Stimulated activated naive CD4-positive, alpha-beta T cell treated with Interleukin-2 at 50 U/mL for 16 hours (primary cell): ENCODE measurements at regions not wholly inside any gene's neighbourhood (a gene's known extent, or its start where the extent isn't known, plus 50 kb on each side); places are given as distances from the start of the nearest gene placed in this dataset.
"Not testable (repeated sequence)": the region's sequence is repeated elsewhere in the genome, so short reads cannot be mapped to it uniquely, and the experiment has no call there.

Experiments
- DNase-seq: peaks from one replicate; lab custom pipeline; 2025; lab: John Stamatoyannopoulos, UW

- no peak for DNase-seq
These were observed 379.4 kb downstream of the ZNF674 start for GRCh38 chrX:46165866-46166265.

- DNase-seq: no peak
These were observed 379.8 kb downstream of the ZNF674 start for GRCh38 chrX:46165411-46165810.

- DNase-seq: no peak
These were observed 392.5 kb downstream of the ZNF674 start for GRCh38 chrX:46152756-46153155.

GRCh38 chrX:46151332-46151731, 393.9 kb downstream of the ZNF674 start:
- DNase-seq: not testable (repeated sequence)

- no peak for DNase-seq
These were observed 400.7 kb downstream of the ZNF674 start for GRCh38 chrX:46144566-46144965.

- no peak for DNase-seq
These were observed 404.9 kb downstream of the ZNF674 start for GRCh38 chrX:46140272-46140671.

GRCh38 chrX:46130247-46130646, 415.0 kb downstream of the ZNF674 start:
- DNase-seq: no peak

GRCh38 chrX:46125111-46125510, 420.1 kb downstream of the ZNF674 start:
- no peak for DNase-seq

- no peak for DNase-seq
These were observed 428.0 kb downstream of the ZNF674 start for GRCh38 chrX:46117234-46117633.

- DNase-seq: not testable (repeated sequence)
These were observed 457.9 kb downstream of the ZNF674 start for GRCh38 chrX:46087310-46087709.

- not testable (repeated sequence) for DNase-seq
These were observed 465.1 kb downstream of the ZNF674 start for GRCh38 chrX:46080121-46080520.

- DNase-seq: no peak
These were observed 472.4 kb downstream of the ZNF674 start for GRCh38 chrX:46072791-46073190.

GRCh38 chrX:46072372-46072771, 472.8 kb downstream of the ZNF674 start:
- DNase-seq: no peak

- no peak for DNase-seq
These were observed 474.8 kb downstream of the ZNF674 start for GRCh38 chrX:46070421-46070820.

GRCh38 chrX:46059316-46059715, 485.9 kb downstream of the ZNF674 start:
- no peak for DNase-seq

- no peak for DNase-seq
These were observed 500.7 kb downstream of the ZNF674 start for GRCh38 chrX:46044486-46044885.

GRCh38 chrX:46040001-46040400, 505.2 kb downstream of the ZNF674 start:
- DNase-seq: no peak

- no peak for DNase-seq
These were observed 505.7 kb downstream of the ZNF674 start for GRCh38 chrX:46039526-46039925.

GRCh38 chrX:46036508-46036907, 508.7 kb downstream of the ZNF674 start:
- no peak for DNase-seq

GRCh38 chrX:46034868-46035267, 510.4 kb downstream of the ZNF674 start:
- no peak for DNase-seq

- DNase-seq: no peak
These were observed 515.4 kb downstream of the ZNF674 start for GRCh38 chrX:46029777-46030176.

- DNase-seq: no peak
These were observed 528.9 kb downstream of the ZNF674 start for GRCh38 chrX:46016296-46016695.

- DNase-seq: no peak
These were observed 529.6 kb downstream of the ZNF674 start for GRCh38 chrX:46015653-46016052.

GRCh38 chrX:45992402-45993123, 552.7 kb downstream of the ZNF674 start:
- no peak for DNase-seq
